Upper lobe of left lung (tissue), 6 donors: ENCODE measurements at regions not wholly inside any gene's neighbourhood (a gene's known extent, or its start where the extent isn't known, plus 50 kb on each side); places are given as distances from the start of the nearest gene placed in this dataset.
"Not testable (repeated sequence)": the region's sequence is repeated elsewhere in the genome, so short reads cannot be mapped to it uniquely, and the experiment has no call there.

ENCODE experiments used
- ATAC-seq, 2 donors: fragments of 200-7000 bp; cut with Tn5 transposase; one replicate each; pipeline ENCODE4 v1.9.1; 2022; ENCODE audit warnings: mild to moderate bottlenecking in 2 of 2, moderate library complexity in 2 of 2; ENCODE audit not compliant: low FRiP score in 2 of 2
- DNase-seq, 2 donors: peaks; one replicate each; pipeline ENCODE4 v3.0.0-alpha.2; 2019 to 2020
- H3K27ac ChIP-seq, 4 donors: fragments of 200-600 bp; sonication (generic); one replicate each; pipeline ENCODE4 v1.5.1; 2016 to 2019
- H3K27me3 ChIP-seq, 4 donors: fragments of 200-600 bp; sonication (generic); one replicate each; pipeline ENCODE4 v1.5.1; 2017 to 2019
- H3K36me3 ChIP-seq, 4 donors: fragments of 200-600 bp; sonication (generic); one replicate each; pipeline ENCODE4 v1.5.1; 2016 to 2019
- H3K4me1 ChIP-seq, 4 donors: fragments of 200-600 bp; sonication (generic); one replicate each; pipeline ENCODE4 v1.5.1; 2018 to 2019
- H3K4me3 ChIP-seq, 4 donors: fragments of 200-600 bp; sonication (generic); one replicate each; pipeline ENCODE4 v1.5.1; 2017 to 2019; ENCODE audit warnings: mild to moderate bottlenecking in 2 of 4, moderate library complexity in 1 of 4
- H3K9me3 ChIP-seq, 4 donors: fragments of 200-600 bp; sonication (generic); one replicate each; pipeline ENCODE4 v1.5.1; 2018 to 2019
- CTCF ChIP-seq, 6 experiments: fragments of 450-650 bp in 4 of 6; fragments of 200-600 bp in 2 of 6; sonication (generic) in 2 of 6; IDR thresholded peaks; one replicate each; pipeline ENCODE4 v1.5.1; 2016 to 2019; ENCODE audit warnings: antibody characterized with exemption in 6 of 6
- EP300 ChIP-seq, 4 donors: sonication (generic); formaldehyde crosslinking; IDR thresholded peaks; one replicate each; pipeline ENCODE4 v1.5.1; 2017; ENCODE audit warnings: antibody characterized with exemption in 4 of 4, control low read depth in 2 of 4
- POLR2A ChIP-seq, 4 donors: fragments of 450-650 bp; IDR thresholded peaks; one replicate each; pipeline ENCODE4 v1.5.1; 2016 to 2017; ENCODE audit warnings: antibody characterized with exemption in 4 of 4, mild to moderate bottlenecking in 2 of 4
- POLR2AphosphoS5 ChIP-seq, 2 donors: sonication (generic); formaldehyde crosslinking; IDR thresholded peaks; one replicate each; pipeline ENCODE4 v1.5.1; 2017; ENCODE audit warnings: antibody characterized with exemption in 2 of 2
- WGBS, 2 donors: methylation state at CpG; one replicate each; pipeline ENCODE4 v1.1.5; 2017 to 2018; 5-methylcytosine and 5-hydroxymethylcytosine counted together
- donor health status: DM: no; HTN: no; CAD: no; lungs with moderate emphysema.
- donor health status: DM: no; HTN: yes; CAD: no; lungs with severe emphysema.

- no peak for ATAC-seq
- WGBS, 2 donors = 88 to 100% methylated on average over 2 to 6 of the region's 6 CpGs
- H3K4me1 ChIP-seq = no peaks in the 10 kb centered on the region
Measured at GRCh38 chr4:189600264-189600663, 340.4 kb upstream of the FRG1 start.

GRCh38 chr4:189600718-189601435 lies 339.8 kb upstream of the FRG1 start:
- Histone ChIP-seq H3K4me1 (no peaks in the 10 kb centered on the region), H3K27me3 (no peaks in the 10 kb centered on the region), H3K9me3 (no peaks in the 10 kb centered on the region), H3K4me3 (no peak overlapping the region), H3K27ac (no peak overlapping the region), H3K36me3 (no peaks in the 10 kb centered on the region)
- ATAC-seq (no peak), DNase-seq (no peak)
- 45 to 57% methylated on average over 11 to 13 of the region's 13 CpGs for WGBS, 2 donors
- TF ChIP-seq POLR2AphosphoS5 (IDR thresholded peaks at IDR 0.05) (no peak), EP300 (IDR thresholded peaks at IDR 0.05) (no peak), CTCF (IDR thresholded peaks at IDR 0.05) (no peak), POLR2A (IDR thresholded peaks at IDR 0.05) (no peak)

More at GRCh38 chr4:189600264-189600663, 340.4 kb upstream of the FRG1 start:
- H3K27me3 ChIP-seq = no peaks in the 10 kb centered on the region
- no peak for TF ChIP-seq CTCF (IDR thresholded peaks at IDR 0.05)
- TF ChIP-seq POLR2A (IDR thresholded peaks at IDR 0.05) = no peak
- TF ChIP-seq POLR2AphosphoS5 (IDR thresholded peaks at IDR 0.05) = no peak
- TF ChIP-seq EP300 (IDR thresholded peaks at IDR 0.05) = no peak
- H3K36me3 ChIP-seq = no peaks in the 10 kb centered on the region
- DNase-seq = no peak
- no peak overlapping the region for H3K4me3 ChIP-seq
- no peak overlapping the region for H3K27ac ChIP-seq
- H3K9me3 ChIP-seq = no peaks in the 10 kb centered on the region

- not testable (repeated sequence) for H3K4me3 ChIP-seq, DNase-seq, H3K9me3 ChIP-seq, H3K27ac ChIP-seq, ATAC-seq, H3K4me1 ChIP-seq, H3K27me3 ChIP-seq, H3K36me3 ChIP-seq
- WGBS, 2 donors = 72 to 86% methylated on average over 3 of the region's 3 CpGs
Measured at GRCh38 chr4:189602827-189603226, 337.8 kb upstream of the FRG1 start.

- not testable (repeated sequence) for H3K27me3 ChIP-seq, H3K36me3 ChIP-seq, H3K27ac ChIP-seq, H3K9me3 ChIP-seq, DNase-seq, H3K4me1 ChIP-seq, H3K4me3 ChIP-seq, ATAC-seq
- WGBS, 2 donors = 56 to 68% methylated on average over 4 of the region's 4 CpGs
Measured at GRCh38 chr4:189610571-189610970, 330.1 kb upstream of the FRG1 start.

- H3K4me1 ChIP-seq = no peaks in the 10 kb centered on the region
- H3K27me3 ChIP-seq = no peaks in the 10 kb centered on the region
- ATAC-seq = peak in 1 of 2 donors; percentile 34
- no peaks in the 10 kb centered on the region for H3K36me3 ChIP-seq
- no peak overlapping the region for H3K27ac ChIP-seq
- H3K4me3 ChIP-seq = no peak overlapping the region
- TF ChIP-seq POLR2A (IDR thresholded peaks at IDR 0.05) (no peak), POLR2AphosphoS5 (IDR thresholded peaks at IDR 0.05) (no peak), CTCF (IDR thresholded peaks at IDR 0.05) (no peak), EP300 (IDR thresholded peaks at IDR 0.05) (no peak)
- no peaks in the 10 kb centered on the region for H3K9me3 ChIP-seq
- DNase-seq = no peak
- 60 to 61% methylated on average over 4 of the region's 4 CpGs for WGBS, 2 donors
Measured at GRCh38 chr4:189613207-189613606, 327.5 kb upstream of the FRG1 start.

- H3K9me3 ChIP-seq = no peaks in the 10 kb centered on the region
- TF ChIP-seq EP300 (IDR thresholded peaks at IDR 0.05) (no peak), CTCF (IDR thresholded peaks at IDR 0.05) (no peak), POLR2AphosphoS5 (IDR thresholded peaks at IDR 0.05) (no peak), POLR2A (IDR thresholded peaks at IDR 0.05) (no peak)
- no peak overlapping the region for H3K4me3 ChIP-seq
- H3K4me1 ChIP-seq = no peaks in the 10 kb centered on the region
- H3K27me3 ChIP-seq = no peaks in the 10 kb centered on the region
- WGBS, 2 donors = 86 to 99% methylated on average over 7 to 15 of the region's 22 CpGs
- DNase-seq (peak in 1 of 2 donors; percentile 67), ATAC-seq (peak; percentile 25 to 52)
- no peak overlapping the region for H3K27ac ChIP-seq
- no peaks in the 10 kb centered on the region for H3K36me3 ChIP-seq
Measured at GRCh38 chr4:189615217-189615663, 325.4 kb upstream of the FRG1 start.

GRCh38 chr4:189617741-189618140 lies 322.9 kb upstream of the FRG1 start:
- not testable (repeated sequence) for H3K4me3 ChIP-seq, H3K36me3 ChIP-seq, H3K4me1 ChIP-seq, H3K27me3 ChIP-seq, ATAC-seq, H3K9me3 ChIP-seq, DNase-seq, H3K27ac ChIP-seq
- WGBS, 2 donors = 51 to 56% methylated on average over 5 of the region's 5 CpGs

GRCh38 chr4:189619441-189620250 lies 321.0 kb upstream of the FRG1 start:
- H3K4me3 ChIP-seq, H3K27me3 ChIP-seq, H3K36me3 ChIP-seq, DNase-seq, ATAC-seq, H3K4me1 ChIP-seq, H3K9me3 ChIP-seq, H3K27ac ChIP-seq: not testable (repeated sequence)
- WGBS, 2 donors = 73 to 83% methylated on average over 8 of the region's 8 CpGs
